Loucy (cell line): ENCODE measurements at regions not wholly inside any gene's neighbourhood (a gene's known extent, or its start where the extent isn't known, plus 50 kb on each side); places are given as distances from the start of the nearest gene placed in this dataset.

Source experiments
- H2AFZ ChIP-seq: fragments of 200-600 bp; sonication (generic); 2 replicates; pipeline ENCODE4 v1.6.0; 2016; ENCODE audit warnings: antibody characterized with exemption, mild to moderate bottlenecking, low read length, moderate library complexity
- H3F3A ChIP-seq: fragments of 200-600 bp; 2 replicates; pipeline ENCODE4 v1.6.0; 2016; ENCODE audit warnings: antibody characterized with exemption, low read depth, mild to moderate bottlenecking
- H3K27me3 ChIP-seq: fragments of 200-600 bp; sonication (generic); 2 replicates; pipeline ENCODE4 v1.6.1; 2014; ENCODE audit warnings: low read length, mild to moderate bottlenecking; ENCODE audit not compliant: insufficient read depth, poor library complexity, severe bottlenecking
- H3K36me3 ChIP-seq: fragments of 200-600 bp; sonication (generic); 2 replicates; pipeline ENCODE4 v1.6.1; 2016; ENCODE audit warnings: low read length; ENCODE audit not compliant: insufficient read depth
- H3K4me1 ChIP-seq: fragments of 200-600 bp; sonication (generic); 2 replicates; pipeline ENCODE4 v1.5.1; 2014; ENCODE audit warnings: low read length, mild to moderate bottlenecking; ENCODE audit not compliant: insufficient read depth, poor library complexity, severe bottlenecking
- H3K4me2 ChIP-seq: fragments of 200-600 bp; sonication (generic); 2 replicates; pipeline ENCODE4 v1.6.0; 2014; ENCODE audit warnings: antibody characterized with exemption, low read length, low read depth, mild to moderate bottlenecking; ENCODE audit not compliant: poor library complexity, severe bottlenecking
- H3K4me3 ChIP-seq: fragments of 200-600 bp; sonication (generic); 2 replicates; pipeline ENCODE4 v1.5.1; 2014; ENCODE audit warnings: low read length, mild to moderate bottlenecking, mixed read lengths; ENCODE audit not compliant: poor library complexity, severe bottlenecking
- H3K79me2 ChIP-seq: fragments of 200-600 bp; sonication (generic); 2 replicates; pipeline ENCODE4 v1.6.1; 2014; ENCODE audit warnings: low read length; ENCODE audit not compliant: insufficient read depth
- H3K9ac ChIP-seq: fragments of 200-600 bp; sonication (generic); 2 replicates; pipeline ENCODE4 v1.6.0; 2014; ENCODE audit warnings: mild to moderate bottlenecking, low read depth, low read length, moderate library complexity; ENCODE audit not compliant: poor library complexity, severe bottlenecking
- H3K9me2 ChIP-seq: fragments of 200-600 bp; sonication (generic); replicated peaks from 2 replicates; pipeline ENCODE4 v1.6.1; 2016; ENCODE audit warnings: low read depth, low read length, mixed read lengths
- H3K9me3 ChIP-seq: fragments of 200-600 bp; sonication (generic); 2 replicates; pipeline ENCODE4 v1.6.1; 2014; ENCODE audit warnings: mild to moderate bottlenecking, antibody characterized with exemption, low read length, low read depth; ENCODE audit not compliant: insufficient read depth
- H4K20me1 ChIP-seq: fragments of 200-600 bp; sonication (generic); 2 replicates; pipeline ENCODE4 v1.6.0; 2014; ENCODE audit warnings: antibody characterized with exemption, low read length, mild to moderate bottlenecking; ENCODE audit not compliant: insufficient read depth, poor library complexity, severe bottlenecking
- CTCF ChIP-seq: fragments of 200-600 bp; sonication (generic); conservative IDR thresholded peaks from 2 replicates; pipeline ENCODE4 v1.5.1; 2014; ENCODE audit warnings: mild to moderate bottlenecking, antibody characterized with exemption, low read length
- EZH2phosphoT487 ChIP-seq: fragments of 200-600 bp; IDR thresholded peaks from 2 replicates; pipeline ENCODE4 v1.6.1; 2018; ENCODE audit warnings: antibody characterized with exemption, mild to moderate bottlenecking, moderate library complexity, borderline replicate concordance

- H3K4me2 ChIP-seq = no peak overlapping the region
- no peak overlapping the region for H2AFZ ChIP-seq
These were observed 228.9 kb upstream of the RPL38 start for GRCh38 chr17:73974536-73974935.

GRCh38 chr17:73976147-73976546 is 227.3 kb upstream of the RPL38 start:
- Histone ChIP-seq H3K79me2 (no peaks in the 10 kb centered on the region), H2AFZ (no peak overlapping the region), H3K36me3 (no peaks in the 10 kb centered on the region), H4K20me1 (no peaks in the 10 kb centered on the region), H3K4me1 (no peaks in the 10 kb centered on the region), H3K9me3 (no peaks in the 10 kb centered on the region), H3K27me3 (no peaks in the 10 kb centered on the region), H3F3A (no peaks in the 10 kb centered on the region), H3K4me2 (no peak overlapping the region), H3K9ac (no peak overlapping the region), H3K9me2 (no peaks in the 10 kb centered on the region), H3K4me3 (no peak overlapping the region)
- TF ChIP-seq CTCF (no peak), EZH2phosphoT487 (no peak)

More at GRCh38 chr17:73974536-73974935, 228.9 kb upstream of the RPL38 start:
- no peaks in the 10 kb centered on the region for H3K9me3 ChIP-seq
- H3K9me2 ChIP-seq = no peaks in the 10 kb centered on the region
- H3K4me1 ChIP-seq = no peaks in the 10 kb centered on the region
- TF ChIP-seq EZH2phosphoT487 = no peak
- TF ChIP-seq CTCF = no peak
- H3K27me3 ChIP-seq = no peaks in the 10 kb centered on the region
- no peaks in the 10 kb centered on the region for H3K36me3 ChIP-seq
- no peaks in the 10 kb centered on the region for H4K20me1 ChIP-seq
- H3K9ac ChIP-seq = no peak overlapping the region
- no peaks in the 10 kb centered on the region for H3F3A ChIP-seq
- no peaks in the 10 kb centered on the region for H3K79me2 ChIP-seq
- no peak overlapping the region for H3K4me3 ChIP-seq

GRCh38 chr17:73976676-73977521 is 226.6 kb upstream of the RPL38 start:
- no peaks in the 10 kb centered on the region for H3K4me1 ChIP-seq
- H3K36me3 ChIP-seq = no peaks in the 10 kb centered on the region
- TF ChIP-seq CTCF (no peak), EZH2phosphoT487 (no peak)
- H3K9me2 ChIP-seq = no peaks in the 10 kb centered on the region
- no peak overlapping the region for H3K9ac ChIP-seq
- H3K4me2 ChIP-seq = no peak overlapping the region
- no peaks in the 10 kb centered on the region for H4K20me1 ChIP-seq
- H3K9me3 ChIP-seq = no peaks in the 10 kb centered on the region
- H3K79me2 ChIP-seq = no peaks in the 10 kb centered on the region
- no peaks in the 10 kb centered on the region for H3K27me3 ChIP-seq
- H3K4me3 ChIP-seq = no peak overlapping the region
- no peak overlapping the region for H2AFZ ChIP-seq
- H3F3A ChIP-seq = no peaks in the 10 kb centered on the region
